ENCODE measurements at regions not wholly inside any gene's neighbourhood (a gene's known extent, or its start where the extent isn't known, plus 50 kb on each side); places are given as distances from the start of the nearest gene placed in this dataset.

DNA sequence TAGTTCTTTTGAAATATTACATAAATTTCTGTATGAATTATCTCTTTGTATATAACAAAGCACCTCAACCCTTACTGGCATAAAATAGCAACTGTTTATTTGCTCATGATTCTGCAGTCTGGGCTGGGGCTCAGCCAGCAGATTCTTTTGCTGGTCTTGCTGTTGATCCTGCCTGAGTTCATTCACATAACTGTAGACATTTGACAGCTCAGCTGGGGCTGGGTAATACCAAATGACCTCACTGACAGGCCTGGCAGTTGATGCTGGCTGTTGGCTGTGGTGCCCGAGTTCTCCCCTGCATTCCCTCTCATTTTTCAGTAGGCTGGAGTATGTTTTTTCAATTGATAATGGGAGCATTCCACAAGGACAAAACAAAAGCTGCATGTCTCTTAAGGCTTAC is 449.9 kb upstream of the GOLIM4 start:
- Mint-ChIP-seq H3K36me3 (ENCODE audit: insufficient read depth, unreplicated experiment) (no peaks in the 10 kb centered on the region), H3K27ac (ENCODE audit: low read depth, unreplicated experiment) (no peak overlapping the region), H3K27me3 (ENCODE audit: insufficient read depth, unreplicated experiment) (peaks cover 84% of the 10 kb centered on the region), H3K4me1 (ENCODE audit: insufficient read depth, unreplicated experiment) (no peaks in the 10 kb centered on the region), H3K9me3 (ENCODE audit: unreplicated experiment) (no peaks in the 10 kb centered on the region), H3K4me3 (ENCODE audit: unreplicated experiment) (no peak overlapping the region)
- no TSS peak for BruUV-seq (replicated peaks)
- POLR2A ChIA-PET, result no interaction called here
- TF ChIP-seq, protein P1, sequence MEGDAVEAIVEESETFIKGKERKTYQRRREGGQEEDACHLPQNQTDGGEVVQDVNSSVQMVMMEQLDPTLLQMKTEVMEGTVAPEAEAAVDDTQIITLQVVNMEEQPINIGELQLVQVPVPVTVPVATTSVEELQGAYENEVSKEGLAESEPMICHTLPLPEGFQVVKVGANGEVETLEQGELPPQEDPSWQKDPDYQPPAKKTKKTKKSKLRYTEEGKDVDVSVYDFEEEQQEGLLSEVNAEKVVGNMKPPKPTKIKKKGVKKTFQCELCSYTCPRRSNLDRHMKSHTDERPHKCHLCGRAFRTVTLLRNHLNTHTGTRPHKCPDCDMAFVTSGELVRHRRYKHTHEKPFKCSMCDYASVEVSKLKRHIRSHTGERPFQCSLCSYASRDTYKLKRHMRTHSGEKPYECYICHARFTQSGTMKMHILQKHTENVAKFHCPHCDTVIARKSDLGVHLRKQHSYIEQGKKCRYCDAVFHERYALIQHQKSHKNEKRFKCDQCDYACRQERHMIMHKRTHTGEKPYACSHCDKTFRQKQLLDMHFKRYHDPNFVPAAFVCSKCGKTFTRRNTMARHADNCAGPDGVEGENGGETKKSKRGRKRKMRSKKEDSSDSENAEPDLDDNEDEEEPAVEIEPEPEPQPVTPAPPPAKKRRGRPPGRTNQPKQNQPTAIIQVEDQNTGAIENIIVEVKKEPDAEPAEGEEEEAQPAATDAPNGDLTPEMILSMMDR (IDR thresholded peaks at IDR 0.05; ENCODE audit: unreplicated experiment), result no peak
- intact Hi-C loops (cut with micrococcal nuclease), result no loop called here
- CTCF ChIA-PET, result no interaction called here
- no peak for DNase-seq (ENCODE audit: unreplicated experiment)

DNA sequence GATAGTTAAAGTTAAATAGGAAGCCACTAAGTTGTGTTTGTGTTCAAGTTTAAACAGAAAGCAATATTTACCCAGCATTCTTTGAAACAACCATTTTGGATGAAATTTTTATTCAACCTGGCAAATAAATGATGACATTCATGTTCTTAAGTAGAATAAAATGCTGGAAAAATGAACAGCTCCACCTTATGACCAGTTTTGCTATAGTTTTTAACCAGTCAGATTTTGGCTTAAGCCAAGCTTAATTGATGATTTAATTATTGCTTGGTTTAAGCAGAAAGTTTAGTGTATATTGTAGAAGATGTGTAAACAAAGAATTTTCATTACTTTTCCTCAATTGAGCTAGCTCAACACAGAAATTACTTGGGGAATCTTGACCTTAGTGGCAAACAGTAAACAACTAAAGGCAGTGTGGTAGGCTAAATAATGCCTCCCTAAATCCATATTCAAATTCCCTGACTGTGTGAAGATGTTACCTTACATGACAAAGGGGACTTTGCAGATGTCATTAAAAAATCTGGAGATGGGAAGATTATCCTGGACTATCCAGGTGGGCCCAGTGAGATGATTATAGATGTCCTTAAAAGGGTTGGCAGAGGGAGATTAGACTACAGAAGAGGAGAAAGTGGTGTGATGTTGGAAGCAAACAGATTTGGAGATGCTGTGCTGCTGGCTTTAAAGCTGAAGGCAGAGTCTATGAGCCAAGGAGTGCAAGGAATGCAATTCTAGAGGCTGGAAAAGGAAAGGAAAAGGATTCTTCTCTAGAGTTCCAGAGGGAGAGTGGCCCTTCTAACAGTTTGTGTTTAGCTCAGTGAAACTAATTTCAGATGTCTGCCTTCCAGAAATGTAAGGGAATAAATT is 448.6 kb upstream of the GOLIM4 start:
- no peaks in the 10 kb centered on the region for H3K36me3 Mint-ChIP-seq (ENCODE audit: insufficient read depth, unreplicated experiment)
- POLR2A ChIA-PET, result no interaction called here

DNA sequence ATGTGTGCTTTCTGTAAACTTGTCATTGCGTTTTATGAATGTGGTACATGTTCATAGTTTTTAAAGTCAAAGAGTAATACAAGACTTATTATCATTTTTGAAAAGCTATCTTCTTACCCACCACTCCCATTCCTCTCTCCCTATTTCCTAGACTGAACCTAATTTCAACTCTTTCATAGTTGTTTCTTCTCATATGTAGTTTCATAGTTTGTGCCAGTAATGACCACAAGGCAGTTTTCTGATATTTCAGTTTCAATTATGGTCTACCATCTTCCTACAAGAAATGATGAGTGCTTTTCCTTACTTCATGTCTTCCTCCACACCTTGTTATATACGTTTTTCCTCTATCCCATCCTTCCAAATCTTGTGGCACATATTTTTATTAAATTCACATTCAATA is 445.0 kb upstream of the GOLIM4 start:
- no peaks in the 10 kb centered on the region for H3K9me3 Mint-ChIP-seq (ENCODE audit: unreplicated experiment)
- CTCF ChIA-PET, result interaction anchor here (0.7 kb wide), 1 partner anchor 46 kb away, joined by 3 read pairs; no protein-coding TSS in a partner anchor

More for the DNA sequence above, 448.6 kb upstream of the GOLIM4 start:
- no TSS peak for BruUV-seq (replicated peaks)
- Mint-ChIP-seq H3K4me1 (ENCODE audit: insufficient read depth, unreplicated experiment) (no peaks in the 10 kb centered on the region), H3K9me3 (ENCODE audit: unreplicated experiment) (no peaks in the 10 kb centered on the region), H3K4me3 (ENCODE audit: unreplicated experiment) (no peak overlapping the region), H3K27ac (ENCODE audit: low read depth, unreplicated experiment) (no peak overlapping the region), H3K27me3 (ENCODE audit: insufficient read depth, unreplicated experiment) (peaks cover 84% of the 10 kb centered on the region)
- intact Hi-C loops (cut with micrococcal nuclease), result no loop called here
- no peak for DNase-seq (ENCODE audit: unreplicated experiment)
- TF ChIP-seq, protein P1 (IDR thresholded peaks at IDR 0.05; ENCODE audit: unreplicated experiment), result no peak
- CTCF ChIA-PET, result interaction anchor here (0.6 to 0.7 kb wide), 2 partner anchors 17 to 329 kb away, joined by 3 to 7 read pairs; no protein-coding TSS in a partner anchor

DNA sequence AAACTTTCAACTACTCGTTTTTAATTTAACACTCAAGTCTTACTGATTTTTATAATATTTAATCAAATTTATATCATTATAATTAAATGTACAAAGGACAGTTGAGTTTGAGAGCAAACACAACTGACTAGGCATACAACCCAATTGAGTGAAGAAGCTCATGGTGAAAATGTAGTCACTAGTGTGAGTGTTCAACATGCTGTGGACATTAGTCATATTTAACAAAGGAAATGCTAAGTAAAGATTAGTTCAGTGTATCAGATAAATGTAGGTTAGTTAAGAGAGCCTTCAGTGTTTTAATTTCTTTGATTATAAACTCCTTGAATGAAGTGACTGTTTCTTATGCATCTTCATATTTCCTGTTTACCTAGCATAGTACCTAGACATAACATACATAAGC is 444.2 kb upstream of the GOLIM4 start:
- no peak overlapping the region for H3K27ac Mint-ChIP-seq (ENCODE audit: low read depth, unreplicated experiment)
- peaks cover 97% of the 10 kb centered on the region for H3K27me3 Mint-ChIP-seq (ENCODE audit: insufficient read depth, unreplicated experiment)
- no peak for DNase-seq (ENCODE audit: unreplicated experiment)
- H3K9me3 Mint-ChIP-seq (ENCODE audit: unreplicated experiment), result no peaks in the 10 kb centered on the region
- intact Hi-C loops (cut with micrococcal nuclease), result no loop called here
- BruUV-seq (replicated peaks), result no TSS peak
- ChIA-PET CTCF (no interaction called here), POLR2A (no interaction called here)
- TF ChIP-seq, protein P1 (IDR thresholded peaks at IDR 0.05; ENCODE audit: unreplicated experiment), result no peak
- no peaks in the 10 kb centered on the region for H3K4me1 Mint-ChIP-seq (ENCODE audit: insufficient read depth, unreplicated experiment)
- no peaks in the 10 kb centered on the region for H3K36me3 Mint-ChIP-seq (ENCODE audit: insufficient read depth, unreplicated experiment)
- H3K4me3 Mint-ChIP-seq (ENCODE audit: unreplicated experiment), result no peak overlapping the region

More for the DNA sequence above, 445.0 kb upstream of the GOLIM4 start:
- DNase-seq (ENCODE audit: unreplicated experiment), result no peak
- peaks cover 97% of the 10 kb centered on the region for H3K27me3 Mint-ChIP-seq (ENCODE audit: insufficient read depth, unreplicated experiment)
- TF ChIP-seq, protein P1 (IDR thresholded peaks at IDR 0.05; ENCODE audit: unreplicated experiment), result no peak
- intact Hi-C loops (cut with micrococcal nuclease), result no loop called here
- H3K36me3 Mint-ChIP-seq (ENCODE audit: insufficient read depth, unreplicated experiment), result no peaks in the 10 kb centered on the region
- H3K4me3 Mint-ChIP-seq (ENCODE audit: unreplicated experiment), result no peak overlapping the region
- BruUV-seq (replicated peaks), result no TSS peak
- POLR2A ChIA-PET, result no interaction called here
- H3K27ac Mint-ChIP-seq (ENCODE audit: low read depth, unreplicated experiment), result no peak overlapping the region
- H3K4me1 Mint-ChIP-seq (ENCODE audit: insufficient read depth, unreplicated experiment), result no peaks in the 10 kb centered on the region
